HCT116 (cell line): ENCODE measurements at regions not wholly inside any gene's neighbourhood (a gene's known extent, or its start where the extent isn't known, plus 50 kb on each side); places are given as distances from the start of the nearest gene placed in this dataset.

Source experiments
- ATAC-seq: fragments of 200-7000 bp; cut with Tn5 transposase; 2 replicates; pipeline ENCODE4 v1.9.1; 2020; ENCODE audit warnings: mild to moderate bottlenecking, moderate library complexity
- BruUV-seq: library from RNA; stranded (reverse); fragments of 400-500 nt; replicated peaks from 2 replicates; lab custom pipeline; 2021; lab: Mats Ljungman, UMichigan
- CTCF ChIA-PET: fragments of 300-600 bp; sonication (Branson Sonifier 250); formaldehyde crosslinking; loops from one replicate; lab custom pipeline; 2021; ENCODE audit warnings: antibody characterized with exemption; lab: Charles Lee
- POLR2A ChIA-PET: fragments of 300-600, 350-600 bp; sonication (Branson Sonifier 250); formaldehyde crosslinking; loops from one replicate; lab custom pipeline; 2021; ENCODE audit warnings: antibody characterized with exemption; lab: Charles Lee
- RAD21 ChIA-PET, 2 experiments: fragments of 300-600 bp; sonication (Branson Sonifier 250); formaldehyde crosslinking; loops; one replicate each; lab custom pipeline; 2023; ENCODE audit warnings: low total read pairs in 2 of 2; ENCODE audit not compliant: uncharacterized antibody in 2 of 2, unreplicated experiment in 2 of 2, low non-redundant PET in 1 of 2; lab: Charles Lee
- DNase-seq: peaks from one replicate; pipeline ENCODE4 v3.0.0-alpha.2; 2010; ENCODE audit warnings: low read depth, low spot score
- H2AFZ ChIP-seq: fragments of 200-600 bp; shearing (Covaris generic), sonication (generic); 2 replicates; pipeline ENCODE4 v1.6.1; 2017; ENCODE audit warnings: low read depth, mixed run types, mixed read lengths, antibody characterized with exemption, low read length; ENCODE audit not compliant: poor library complexity, severe bottlenecking
- H3K27ac ChIP-seq: 2 replicates; pipeline ENCODE4 v1.5.1; 2012; ENCODE audit warnings: low read depth, low read length
- H3K27me3 ChIP-seq: fragments of 200-600 bp; sonication (generic); 2 replicates; pipeline ENCODE4 v1.6.1; 2016; ENCODE audit warnings: mixed run types, low read length, mixed read lengths; ENCODE audit not compliant: insufficient read depth
- H3K36me3 ChIP-seq, 2 experiments: fragments of 200-500 bp in 1 of 2; fragments of 200-600 bp in 1 of 2; sonication (Bioruptor generic) in 1 of 2; sonication (generic) in 1 of 2; 2 replicates each; pipeline versions ENCODE4 v1.5.1 to v1.6.1; 2014 to 2016; ENCODE audit warnings: low read length in 2 of 2, inconsistent platforms in 1 of 2, mixed read lengths in 1 of 2, mixed run types in 1 of 2; ENCODE audit not compliant: insufficient read depth in 2 of 2, control insufficient read depth in 1 of 2
- H3K4me1 ChIP-seq, 2 experiments: fragments of 200-600 bp in 1 of 2; sonication (generic) in 1 of 2; 2 replicates each; pipeline versions ENCODE4 v1.5.1 to v1.6.1; 2012 to 2017; ENCODE audit warnings: low read length in 2 of 2, inconsistent platforms in 1 of 2, mild to moderate bottlenecking in 1 of 2, mixed read lengths in 1 of 2, mixed run types in 1 of 2, moderate library complexity in 1 of 2; ENCODE audit not compliant: insufficient read depth in 2 of 2, control insufficient read depth in 1 of 2
- H3K4me2 ChIP-seq: fragments of 200-600 bp; sonication (generic); 2 replicates; pipeline ENCODE4 v1.6.1; 2017; ENCODE audit warnings: mixed run types, low read length, mixed read lengths
- H3K4me3 ChIP-seq, 2 experiments: fragments of 200-600 bp in 1 of 2; sonication (generic) in 1 of 2; replicated peaks in 1 of 2; 2 replicates each; pipeline ENCODE4 v1.5.1; 2011 to 2016; ENCODE audit warnings: low read length in 2 of 2, control low read depth in 1 of 2, low read depth in 1 of 2, mild to moderate bottlenecking in 1 of 2, mixed read lengths in 1 of 2, mixed run types in 1 of 2
- H3K79me2 ChIP-seq: fragments of 200-600 bp; sonication (generic); 2 replicates; pipeline ENCODE4 v1.6.1; 2017; ENCODE audit warnings: mild to moderate bottlenecking, mixed run types, low read length, moderate library complexity, mixed read lengths; ENCODE audit not compliant: insufficient read depth
- H3K9ac ChIP-seq: fragments of 200-600 bp; sonication (generic); 2 replicates; pipeline ENCODE4 v1.6.1; 2016; ENCODE audit warnings: low read length, mixed read lengths
- H3K9me2 ChIP-seq: fragments of 200-600 bp; sonication (generic), shearing (Covaris generic); 2 replicates; pipeline ENCODE4 v1.6.1; 2017; ENCODE audit warnings: mixed run types, mild to moderate bottlenecking, moderate library complexity; ENCODE audit not compliant: insufficient read depth
- H3K9me3 ChIP-seq, 2 experiments: fragments of 200-500 bp in 1 of 2; fragments of 200-600 bp in 1 of 2; sonication (Bioruptor generic) in 1 of 2; sonication (generic) in 1 of 2; 2 replicates each; pipeline ENCODE4 v1.6.1; 2014 to 2017; ENCODE audit warnings: low read length in 2 of 2, mixed read lengths in 2 of 2, inconsistent platforms in 1 of 2, low read depth in 1 of 2, mild to moderate bottlenecking in 1 of 2, mixed run types in 1 of 2, moderate library complexity in 1 of 2; ENCODE audit not compliant: control insufficient read depth in 1 of 2, insufficient read depth in 1 of 2
- H4K20me1 ChIP-seq: fragments of 200-600 bp; sonication (generic), shearing (Covaris generic); 2 replicates; pipeline ENCODE4 v1.6.1; 2017; ENCODE audit warnings: mixed run types, mild to moderate bottlenecking, moderate library complexity; ENCODE audit not compliant: insufficient read depth
- CBX3 ChIP-seq: IDR thresholded peaks from 2 replicates; pipeline ENCODE4 v1.6.1; 2012; ENCODE audit warnings: low read depth
- CEBPB ChIP-seq: IDR thresholded peaks from 2 replicates; pipeline ENCODE4 v1.6.1; 2012; ENCODE audit warnings: low read depth
- ELF1 ChIP-seq: IDR thresholded peaks from 2 replicates; pipeline ENCODE4 v1.6.1; 2012; ENCODE audit warnings: low read depth, borderline replicate concordance
- EZH2 ChIP-seq: fragments of 200-600 bp; sonication (generic); IDR thresholded peaks from 2 replicates; pipeline ENCODE4 v1.6.1; 2017; ENCODE audit warnings: antibody characterized with exemption, mixed run types
- JUND ChIP-seq: IDR thresholded peaks from 2 replicates; pipeline ENCODE4 v1.6.1; 2012
- POLR2A ChIP-seq: IDR thresholded peaks from 2 replicates; pipeline ENCODE4 v1.7.0; 2011; ENCODE audit warnings: borderline replicate concordance; ENCODE audit not compliant: insufficient read depth, insufficient read length; ENCODE audit errors: extremely low read depth
- POLR2AphosphoS5 ChIP-seq: IDR thresholded peaks from 2 replicates; pipeline ENCODE4 v1.6.1; 2011; ENCODE audit warnings: mild to moderate bottlenecking, low read depth, low read length, moderate library complexity
- RAD21 ChIP-seq: IDR thresholded peaks from 2 replicates; pipeline ENCODE4 v1.6.1; 2012; ENCODE audit warnings: low read depth, mild to moderate bottlenecking
- SRF ChIP-seq: IDR thresholded peaks from 2 replicates; pipeline ENCODE4 v1.6.1; 2012; ENCODE audit warnings: low read depth
- TCF7L2 ChIP-seq: IDR thresholded peaks from 2 replicates; pipeline ENCODE4 v1.7.0; 2011; ENCODE audit warnings: borderline replicate concordance, inconsistent platforms; ENCODE audit not compliant: insufficient read depth, insufficient read length; ENCODE audit errors: extremely low read depth
- ZBTB33 ChIP-seq: IDR thresholded peaks from 2 replicates; pipeline ENCODE4 v1.6.1; 2011; ENCODE audit warnings: mild to moderate bottlenecking, low read length, moderate library complexity; ENCODE audit not compliant: insufficient replicate concordance; ENCODE audit errors: extremely low read depth
- ZFX ChIP-seq: fragments of 450-650 bp; IDR thresholded peaks from 2 replicates; pipeline ENCODE4 v1.6.1; 2017
- intact Hi-C: fragments of 100-400 bp; cut with micrococcal nuclease; formaldehyde crosslinking; loops from 2 replicates; pipeline ENCODE4 v1.10.0; 2022
- TF ChIP-seq, protein P1 (sequence below): IDR thresholded peaks from 2 replicates; pipeline ENCODE4 v1.6.1; 2012; ENCODE audit warnings: low read depth
- TF ChIP-seq, protein P2 (sequence below): IDR thresholded peaks from 2 replicates; pipeline ENCODE4 v1.6.1; 2012

DNA sequence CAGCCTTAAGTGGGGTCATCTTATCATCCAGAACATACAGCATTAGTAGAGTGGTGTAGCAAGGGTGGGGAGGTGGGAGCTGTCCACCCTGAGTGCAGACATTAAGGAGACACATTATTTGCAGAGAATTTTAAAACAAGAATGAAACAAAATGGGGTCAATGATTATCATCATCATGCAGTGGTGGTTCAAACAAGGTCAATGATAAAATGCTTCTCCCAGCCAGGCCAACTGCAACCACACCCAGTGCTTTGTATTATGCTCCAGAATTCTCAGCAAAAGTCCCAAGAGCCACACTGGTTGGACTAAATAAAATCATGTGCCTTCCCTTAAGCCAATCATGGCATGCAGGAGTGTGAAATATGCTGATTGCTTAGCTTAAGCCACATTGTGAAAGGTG, 96.7 kb upstream of the FHIT start:
- POLR2A ChIA-PET: no interaction called here
- Histone ChIP-seq H2AFZ (no peak overlapping the region), H3K4me2 (no peak overlapping the region), H3K4me1 (no peaks in the 10 kb centered on the region), H3K36me3 (no peaks in the 10 kb centered on the region), H3K9me2 (no peaks in the 10 kb centered on the region), H3K4me3 (no peak overlapping the region), H3K9me3 (no peaks in the 10 kb centered on the region), H3K27ac (no peak overlapping the region), H3K27me3 (no peaks in the 10 kb centered on the region; the same call in 1 of the 2 replicates), H3K9ac (no peak overlapping the region), H3K79me2 (no peaks in the 10 kb centered on the region), H4K20me1 (no peaks in the 10 kb centered on the region)
- CTCF ChIA-PET: no interaction called here
- RAD21 ChIA-PET: no interaction called here
- ATAC-seq (no peak), DNase-seq (no peak)
- BruUV-seq: no TSS peak
- intact Hi-C loops: no loop called here
- TF ChIP-seq ELF1 (no peak), RAD21 (no peak), ZBTB33 (no peak), POLR2AphosphoS5 (no peak), CBX3 (no peak), CEBPB (no peak), ZFX (no peak), EZH2 (no peak), TCF7L2 (no peak), SRF (no peak), POLR2A (no peak), JUND (no peak)
- TF ChIP-seq, protein P1, sequence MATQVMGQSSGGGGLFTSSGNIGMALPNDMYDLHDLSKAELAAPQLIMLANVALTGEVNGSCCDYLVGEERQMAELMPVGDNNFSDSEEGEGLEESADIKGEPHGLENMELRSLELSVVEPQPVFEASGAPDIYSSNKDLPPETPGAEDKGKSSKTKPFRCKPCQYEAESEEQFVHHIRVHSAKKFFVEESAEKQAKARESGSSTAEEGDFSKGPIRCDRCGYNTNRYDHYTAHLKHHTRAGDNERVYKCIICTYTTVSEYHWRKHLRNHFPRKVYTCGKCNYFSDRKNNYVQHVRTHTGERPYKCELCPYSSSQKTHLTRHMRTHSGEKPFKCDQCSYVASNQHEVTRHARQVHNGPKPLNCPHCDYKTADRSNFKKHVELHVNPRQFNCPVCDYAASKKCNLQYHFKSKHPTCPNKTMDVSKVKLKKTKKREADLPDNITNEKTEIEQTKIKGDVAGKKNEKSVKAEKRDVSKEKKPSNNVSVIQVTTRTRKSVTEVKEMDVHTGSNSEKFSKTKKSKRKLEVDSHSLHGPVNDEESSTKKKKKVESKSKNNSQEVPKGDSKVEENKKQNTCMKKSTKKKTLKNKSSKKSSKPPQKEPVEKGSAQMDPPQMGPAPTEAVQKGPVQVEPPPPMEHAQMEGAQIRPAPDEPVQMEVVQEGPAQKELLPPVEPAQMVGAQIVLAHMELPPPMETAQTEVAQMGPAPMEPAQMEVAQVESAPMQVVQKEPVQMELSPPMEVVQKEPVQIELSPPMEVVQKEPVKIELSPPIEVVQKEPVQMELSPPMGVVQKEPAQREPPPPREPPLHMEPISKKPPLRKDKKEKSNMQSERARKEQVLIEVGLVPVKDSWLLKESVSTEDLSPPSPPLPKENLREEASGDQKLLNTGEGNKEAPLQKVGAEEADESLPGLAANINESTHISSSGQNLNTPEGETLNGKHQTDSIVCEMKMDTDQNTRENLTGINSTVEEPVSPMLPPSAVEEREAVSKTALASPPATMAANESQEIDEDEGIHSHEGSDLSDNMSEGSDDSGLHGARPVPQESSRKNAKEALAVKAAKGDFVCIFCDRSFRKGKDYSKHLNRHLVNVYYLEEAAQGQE: no peak
- TF ChIP-seq, protein P2, sequence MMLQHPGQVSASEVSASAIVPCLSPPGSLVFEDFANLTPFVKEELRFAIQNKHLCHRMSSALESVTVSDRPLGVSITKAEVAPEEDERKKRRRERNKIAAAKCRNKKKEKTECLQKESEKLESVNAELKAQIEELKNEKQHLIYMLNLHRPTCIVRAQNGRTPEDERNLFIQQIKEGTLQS: no peak
